ENCODE measurements at regions not wholly inside any gene's neighbourhood (a gene's known extent, or its start where the extent isn't known, plus 50 kb on each side); places are given as distances from the start of the nearest gene placed in this dataset.

DNA sequence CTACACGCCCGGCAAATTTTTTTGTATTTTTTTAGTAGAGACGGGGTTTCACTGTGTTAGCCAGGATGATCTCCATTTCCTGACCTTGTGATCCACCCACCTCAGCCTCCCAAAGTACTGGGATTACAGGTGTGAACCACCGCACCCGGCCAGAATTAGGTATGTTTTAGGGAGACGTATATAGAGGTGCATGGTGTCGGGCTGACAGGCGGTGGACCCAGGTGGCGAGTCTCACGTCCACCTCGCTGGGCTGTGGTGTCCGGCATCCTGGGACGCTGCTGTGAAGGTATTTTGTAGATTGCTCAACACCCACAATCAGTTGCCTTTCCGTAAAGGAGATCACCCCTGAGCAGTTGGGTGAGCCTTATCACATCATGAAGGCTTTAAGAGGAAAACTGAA, 728.6 kb downstream of the BRD1 start:
- TF ChIP-seq, protein P1, sequence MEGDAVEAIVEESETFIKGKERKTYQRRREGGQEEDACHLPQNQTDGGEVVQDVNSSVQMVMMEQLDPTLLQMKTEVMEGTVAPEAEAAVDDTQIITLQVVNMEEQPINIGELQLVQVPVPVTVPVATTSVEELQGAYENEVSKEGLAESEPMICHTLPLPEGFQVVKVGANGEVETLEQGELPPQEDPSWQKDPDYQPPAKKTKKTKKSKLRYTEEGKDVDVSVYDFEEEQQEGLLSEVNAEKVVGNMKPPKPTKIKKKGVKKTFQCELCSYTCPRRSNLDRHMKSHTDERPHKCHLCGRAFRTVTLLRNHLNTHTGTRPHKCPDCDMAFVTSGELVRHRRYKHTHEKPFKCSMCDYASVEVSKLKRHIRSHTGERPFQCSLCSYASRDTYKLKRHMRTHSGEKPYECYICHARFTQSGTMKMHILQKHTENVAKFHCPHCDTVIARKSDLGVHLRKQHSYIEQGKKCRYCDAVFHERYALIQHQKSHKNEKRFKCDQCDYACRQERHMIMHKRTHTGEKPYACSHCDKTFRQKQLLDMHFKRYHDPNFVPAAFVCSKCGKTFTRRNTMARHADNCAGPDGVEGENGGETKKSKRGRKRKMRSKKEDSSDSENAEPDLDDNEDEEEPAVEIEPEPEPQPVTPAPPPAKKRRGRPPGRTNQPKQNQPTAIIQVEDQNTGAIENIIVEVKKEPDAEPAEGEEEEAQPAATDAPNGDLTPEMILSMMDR (IDR thresholded peaks at IDR 0.05; ENCODE audit: insufficient read depth, low read length): no peak
- TF ChIP-seq, protein P2, sequence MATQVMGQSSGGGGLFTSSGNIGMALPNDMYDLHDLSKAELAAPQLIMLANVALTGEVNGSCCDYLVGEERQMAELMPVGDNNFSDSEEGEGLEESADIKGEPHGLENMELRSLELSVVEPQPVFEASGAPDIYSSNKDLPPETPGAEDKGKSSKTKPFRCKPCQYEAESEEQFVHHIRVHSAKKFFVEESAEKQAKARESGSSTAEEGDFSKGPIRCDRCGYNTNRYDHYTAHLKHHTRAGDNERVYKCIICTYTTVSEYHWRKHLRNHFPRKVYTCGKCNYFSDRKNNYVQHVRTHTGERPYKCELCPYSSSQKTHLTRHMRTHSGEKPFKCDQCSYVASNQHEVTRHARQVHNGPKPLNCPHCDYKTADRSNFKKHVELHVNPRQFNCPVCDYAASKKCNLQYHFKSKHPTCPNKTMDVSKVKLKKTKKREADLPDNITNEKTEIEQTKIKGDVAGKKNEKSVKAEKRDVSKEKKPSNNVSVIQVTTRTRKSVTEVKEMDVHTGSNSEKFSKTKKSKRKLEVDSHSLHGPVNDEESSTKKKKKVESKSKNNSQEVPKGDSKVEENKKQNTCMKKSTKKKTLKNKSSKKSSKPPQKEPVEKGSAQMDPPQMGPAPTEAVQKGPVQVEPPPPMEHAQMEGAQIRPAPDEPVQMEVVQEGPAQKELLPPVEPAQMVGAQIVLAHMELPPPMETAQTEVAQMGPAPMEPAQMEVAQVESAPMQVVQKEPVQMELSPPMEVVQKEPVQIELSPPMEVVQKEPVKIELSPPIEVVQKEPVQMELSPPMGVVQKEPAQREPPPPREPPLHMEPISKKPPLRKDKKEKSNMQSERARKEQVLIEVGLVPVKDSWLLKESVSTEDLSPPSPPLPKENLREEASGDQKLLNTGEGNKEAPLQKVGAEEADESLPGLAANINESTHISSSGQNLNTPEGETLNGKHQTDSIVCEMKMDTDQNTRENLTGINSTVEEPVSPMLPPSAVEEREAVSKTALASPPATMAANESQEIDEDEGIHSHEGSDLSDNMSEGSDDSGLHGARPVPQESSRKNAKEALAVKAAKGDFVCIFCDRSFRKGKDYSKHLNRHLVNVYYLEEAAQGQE (IDR thresholded peaks at IDR 0.05; ENCODE audit: insufficient replicate concordance, low read depth): no peak
- TF ChIP-seq GABPA (IDR thresholded peaks at IDR 0.05; ENCODE audit: low read depth) (no peak), POLR2AphosphoS5 (IDR thresholded peaks at IDR 0.05; ENCODE audit: low read depth) (no peak)

All from HL-60 (cell line).